B cell (primary cell): ENCODE measurements at regions not wholly inside any gene's neighbourhood (a gene's known extent, or its start where the extent isn't known, plus 50 kb on each side); places are given as distances from the start of the nearest gene placed in this dataset.

ENCODE experiments used
- CTCF ChIP-seq: fragments of 200-600 bp; IDR thresholded peaks from one replicate; pipeline ENCODE4 v1.8.0; 2022; ENCODE audit warnings: antibody characterized with exemption, mild to moderate bottlenecking
- EZH2 ChIP-seq: IDR thresholded peaks from 2 replicates; pipeline ENCODE4 v1.6.1; 2012; ENCODE audit warnings: borderline replicate concordance, low read depth, mild to moderate bottlenecking, moderate library complexity, low read length; ENCODE audit not compliant: insufficient read depth, poor library complexity, severe bottlenecking

DNA sequence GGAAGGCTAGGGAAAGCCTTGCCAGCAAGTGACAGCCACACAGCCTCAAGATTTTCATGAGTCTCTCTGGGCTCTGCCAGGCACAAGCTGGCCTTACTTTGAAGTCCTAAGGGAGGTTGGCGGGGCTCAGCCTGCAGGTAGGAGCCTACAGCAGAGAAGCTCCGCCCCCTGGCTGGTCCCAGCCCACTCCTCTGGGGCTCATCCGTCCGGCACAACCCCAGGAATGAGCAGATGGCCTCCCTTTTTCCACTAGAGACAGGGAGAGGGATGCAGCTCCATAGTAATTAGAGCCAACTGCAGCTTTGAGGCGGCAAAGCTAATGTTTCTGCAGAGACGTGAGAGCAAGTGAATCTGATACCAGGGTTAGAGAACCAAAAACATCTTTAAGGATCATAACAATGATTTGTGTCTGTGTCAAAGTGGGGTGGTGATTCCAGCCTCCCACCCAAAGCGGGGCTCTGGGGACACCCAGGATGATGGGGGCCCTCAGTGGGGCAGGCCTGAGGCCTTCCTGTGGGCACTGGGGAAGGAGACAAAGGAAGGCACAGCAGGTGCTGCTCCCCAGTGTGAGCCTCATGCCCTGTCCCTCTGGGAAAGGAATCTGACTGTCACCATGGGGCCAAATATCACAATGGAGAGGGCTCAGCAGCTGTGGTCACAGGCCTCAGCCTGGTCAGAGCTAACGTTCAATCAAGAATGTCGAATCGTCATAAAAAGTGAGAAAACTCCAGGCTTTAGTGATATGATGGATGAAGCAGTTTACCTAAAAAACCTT, 61.5 kb downstream of the RBFOX3 start:
- no peak for TF ChIP-seq CTCF
- no peak for TF ChIP-seq EZH2
